KMS-11 (cell line): ENCODE measurements at regions not wholly inside any gene's neighbourhood (a gene's known extent, or its start where the extent isn't known, plus 50 kb on each side); places are given as distances from the start of the nearest gene placed in this dataset.

Experiments used
- H2AFZ ChIP-seq: fragments of 200-600 bp; sonication (generic); 2 replicates; pipeline ENCODE4 v1.6.1; 2016; ENCODE audit warnings: antibody characterized with exemption, mixed run types, low read depth
- H3K27ac ChIP-seq: fragments of 200-600 bp; sonication (generic); 2 replicates; pipeline ENCODE4 v1.6.1; 2016; ENCODE audit warnings: mild to moderate bottlenecking, mixed run types
- H3K27me3 ChIP-seq: fragments of 200-600 bp; sonication (generic); 2 replicates; pipeline ENCODE4 v1.6.1; 2017; ENCODE audit warnings: mild to moderate bottlenecking, low read depth, mixed run types, moderate library complexity; ENCODE audit not compliant: insufficient read depth
- H3K36me3 ChIP-seq: fragments of 200-600 bp; sonication (generic); 2 replicates; pipeline ENCODE4 v1.6.1; 2017; ENCODE audit warnings: mild to moderate bottlenecking, mixed run types; ENCODE audit not compliant: insufficient read depth
- H3K4me1 ChIP-seq: fragments of 200-600 bp; sonication (generic); 2 replicates; pipeline ENCODE4 v1.6.1; 2016; ENCODE audit warnings: mild to moderate bottlenecking, low read depth, mixed run types; ENCODE audit not compliant: poor library complexity, severe bottlenecking
- H3K4me2 ChIP-seq: fragments of 200-600 bp; sonication (generic); 2 replicates; pipeline ENCODE4 v1.7.0; 2016; ENCODE audit warnings: mild to moderate bottlenecking, mixed run types
- H3K4me3 ChIP-seq: fragments of 200-600 bp; sonication (generic); IDR thresholded peaks from 2 replicates; pipeline ENCODE4 v1.6.1; 2017; ENCODE audit warnings: low read depth, low read length, mixed read lengths; ENCODE audit not compliant: insufficient read depth
- H3K79me2 ChIP-seq: fragments of 200-600 bp; sonication (generic); 2 replicates; pipeline ENCODE4 v1.6.1; 2016; ENCODE audit warnings: low read depth, mixed run types; ENCODE audit not compliant: insufficient read depth
- H3K9ac ChIP-seq: fragments of 200-600 bp; sonication (generic); 2 replicates; pipeline ENCODE4 v1.6.1; 2016; ENCODE audit warnings: mild to moderate bottlenecking, mixed run types
- H4K20me1 ChIP-seq: fragments of 200-600 bp; sonication (generic); 2 replicates; pipeline ENCODE4 v1.6.1; 2016; ENCODE audit warnings: mild to moderate bottlenecking, mixed run types; ENCODE audit not compliant: insufficient read depth
- TF ChIP-seq, protein P1 (sequence below): fragments of 200-600 bp; sonication (generic); conservative IDR thresholded peaks from 2 replicates; pipeline ENCODE4 v1.6.1; 2017; ENCODE audit warnings: low read depth, mild to moderate bottlenecking, antibody characterized with exemption, low read length, moderate library complexity, mixed read lengths

DNA sequence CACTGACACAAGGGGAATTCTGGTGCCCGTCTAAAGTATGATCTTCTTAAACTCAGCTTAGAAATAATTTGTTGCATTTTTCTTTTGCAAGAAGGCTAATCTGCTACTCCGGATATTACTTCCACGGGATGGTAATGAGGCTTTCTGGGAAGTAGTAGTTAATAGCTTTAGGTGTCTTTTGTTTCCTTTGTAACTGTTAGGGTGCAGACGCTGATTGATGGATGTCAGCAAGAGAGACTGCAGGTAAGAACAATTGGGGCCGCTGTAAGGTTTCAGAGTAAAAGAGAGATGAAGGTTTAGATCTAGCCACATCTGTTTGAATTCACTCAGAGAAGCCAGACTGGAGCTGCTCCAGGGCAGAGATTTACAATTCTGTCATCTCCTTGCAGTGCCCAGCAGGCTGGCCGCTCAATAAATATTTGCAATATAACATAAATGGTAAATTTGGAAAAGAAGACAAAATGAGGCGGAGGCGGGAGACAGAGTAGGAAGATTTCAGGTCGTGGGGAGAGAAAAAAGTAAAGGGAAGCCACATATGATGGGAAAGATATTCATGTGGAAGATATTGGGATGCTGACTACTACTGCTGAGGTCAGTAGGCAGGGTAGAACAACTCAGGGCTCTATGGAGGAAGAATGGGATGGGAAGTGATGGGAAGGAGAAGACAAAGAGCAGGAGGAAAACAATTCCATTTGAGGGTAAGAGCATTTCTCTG is 320.5 kb downstream of the AASDHPPT start:
- H3K4me1 ChIP-seq: no peaks in the 10 kb centered on the region

DNA sequence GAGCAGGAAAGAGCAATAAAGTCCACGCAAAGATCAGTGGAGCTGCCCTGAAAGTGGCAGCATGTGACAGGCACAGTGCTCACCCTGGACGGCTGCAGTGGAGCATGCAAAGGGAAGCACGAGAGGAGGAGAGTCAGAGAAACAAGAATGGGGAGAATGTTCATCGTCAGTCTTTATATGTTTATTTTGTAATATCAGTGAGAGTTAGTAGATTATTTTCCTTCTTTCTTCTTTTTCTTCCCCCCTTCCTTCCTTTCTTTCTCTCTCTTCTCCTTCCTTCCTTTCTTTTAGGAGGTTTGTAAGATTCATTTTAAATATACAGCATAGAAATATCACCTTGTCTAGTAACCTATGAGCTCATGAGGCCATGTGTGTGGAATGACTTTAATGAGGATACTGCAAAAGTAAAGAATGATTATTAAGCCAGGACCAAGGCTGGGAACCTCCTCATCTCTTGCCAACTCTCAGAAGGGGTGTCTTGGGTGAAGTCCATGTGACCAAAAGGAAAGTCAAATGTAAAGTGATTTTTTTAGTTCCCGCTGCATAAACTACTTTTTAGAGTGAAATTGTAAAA is 321.1 kb downstream of the AASDHPPT start:
- Histone ChIP-seq H3K4me1 (no peaks in the 10 kb centered on the region), H2AFZ (no peak overlapping the region), H3K4me3 (no peak overlapping the region), H3K27ac (no peak overlapping the region), H3K79me2 (no peaks in the 10 kb centered on the region), H4K20me1 (no peaks in the 10 kb centered on the region), H3K9ac (no peak overlapping the region), H3K27me3 (no peaks in the 10 kb centered on the region), H3K4me2 (no peak overlapping the region), H3K36me3 (no peaks in the 10 kb centered on the region)
- TF ChIP-seq, protein P1, sequence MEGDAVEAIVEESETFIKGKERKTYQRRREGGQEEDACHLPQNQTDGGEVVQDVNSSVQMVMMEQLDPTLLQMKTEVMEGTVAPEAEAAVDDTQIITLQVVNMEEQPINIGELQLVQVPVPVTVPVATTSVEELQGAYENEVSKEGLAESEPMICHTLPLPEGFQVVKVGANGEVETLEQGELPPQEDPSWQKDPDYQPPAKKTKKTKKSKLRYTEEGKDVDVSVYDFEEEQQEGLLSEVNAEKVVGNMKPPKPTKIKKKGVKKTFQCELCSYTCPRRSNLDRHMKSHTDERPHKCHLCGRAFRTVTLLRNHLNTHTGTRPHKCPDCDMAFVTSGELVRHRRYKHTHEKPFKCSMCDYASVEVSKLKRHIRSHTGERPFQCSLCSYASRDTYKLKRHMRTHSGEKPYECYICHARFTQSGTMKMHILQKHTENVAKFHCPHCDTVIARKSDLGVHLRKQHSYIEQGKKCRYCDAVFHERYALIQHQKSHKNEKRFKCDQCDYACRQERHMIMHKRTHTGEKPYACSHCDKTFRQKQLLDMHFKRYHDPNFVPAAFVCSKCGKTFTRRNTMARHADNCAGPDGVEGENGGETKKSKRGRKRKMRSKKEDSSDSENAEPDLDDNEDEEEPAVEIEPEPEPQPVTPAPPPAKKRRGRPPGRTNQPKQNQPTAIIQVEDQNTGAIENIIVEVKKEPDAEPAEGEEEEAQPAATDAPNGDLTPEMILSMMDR: no peak

More for the DNA sequence above, 320.5 kb downstream of the AASDHPPT start:
- H3K27ac ChIP-seq: no peak overlapping the region
- TF ChIP-seq, protein P1: no peak
- H3K36me3 ChIP-seq: no peaks in the 10 kb centered on the region
- no peak overlapping the region for H3K9ac ChIP-seq
- no peaks in the 10 kb centered on the region for H3K79me2 ChIP-seq
- no peaks in the 10 kb centered on the region for H4K20me1 ChIP-seq
- no peak overlapping the region for H2AFZ ChIP-seq
- H3K27me3 ChIP-seq: no peaks in the 10 kb centered on the region
- no peak overlapping the region for H3K4me3 ChIP-seq
- no peak overlapping the region for H3K4me2 ChIP-seq

GRCh38 chr11:106399076-106399511 is 321.6 kb downstream of the AASDHPPT start:
- Histone ChIP-seq H4K20me1 (no peaks in the 10 kb centered on the region), H3K79me2 (no peaks in the 10 kb centered on the region), H3K27ac (no peak overlapping the region), H3K36me3 (no peaks in the 10 kb centered on the region), H2AFZ (no peak overlapping the region), H3K27me3 (no peaks in the 10 kb centered on the region), H3K4me2 (no peak overlapping the region), H3K9ac (no peak overlapping the region), H3K4me1 (no peaks in the 10 kb centered on the region), H3K4me3 (no peak overlapping the region)
- TF ChIP-seq, protein P1: no peak

- no peaks in the 10 kb centered on the region for H4K20me1 ChIP-seq
- no peak overlapping the region for H3K4me2 ChIP-seq
- no peak overlapping the region for H3K9ac ChIP-seq
- no peaks in the 10 kb centered on the region for H3K79me2 ChIP-seq
- no peaks in the 10 kb centered on the region for H3K27me3 ChIP-seq
- H3K4me1 ChIP-seq: no peaks in the 10 kb centered on the region
- H2AFZ ChIP-seq: no peak overlapping the region
- H3K27ac ChIP-seq: no peak overlapping the region
- H3K4me3 ChIP-seq: no peak overlapping the region
- no peaks in the 10 kb centered on the region for H3K36me3 ChIP-seq
- TF ChIP-seq, protein P1: no peak
These were observed 322.2 kb downstream of the AASDHPPT start for GRCh38 chr11:106399624-106400023.
